AG09319 (cell line): ENCODE measurements at regions not wholly inside any gene's neighbourhood (a gene's known extent, or its start where the extent isn't known, plus 50 kb on each side); places are given as distances from the start of the nearest gene placed in this dataset.

Source experiments
- DNase-seq: peaks from one replicate; pipeline ENCODE4 v3.0.0-alpha.2; 2010; ENCODE audit warnings: low read depth; ENCODE audit errors: extremely low read depth
- CTCF ChIP-seq: IDR thresholded peaks from 2 replicates; pipeline ENCODE4 v1.5.1; 2011; ENCODE audit warnings: low read depth, mild to moderate bottlenecking, inconsistent platforms, low read length, moderate library complexity

- TF ChIP-seq CTCF, result peak; percentile 38
- no peak for DNase-seq
Measured at GRCh38 chr3:44114142-44114541, 127.5 kb upstream of the TOPAZ1 start.

- no peak for TF ChIP-seq CTCF
- DNase-seq, result no peak
Measured at GRCh38 chr3:44117239-44117638, 124.4 kb upstream of the TOPAZ1 start.

- no peak for TF ChIP-seq CTCF
- no peak for DNase-seq
Measured at GRCh38 chr3:44117736-44118135, 124.0 kb upstream of the TOPAZ1 start.

- no peak for DNase-seq
- TF ChIP-seq CTCF, result no peak
Measured at GRCh38 chr3:44120721-44121582, 120.7 kb upstream of the TOPAZ1 start.

- DNase-seq, result no peak
- TF ChIP-seq CTCF, result no peak
Measured at GRCh38 chr3:44125246-44125645, 116.4 kb upstream of the TOPAZ1 start.

GRCh38 chr3:44125882-44126281 lies 115.8 kb upstream of the TOPAZ1 start:
- no peak for TF ChIP-seq CTCF
- DNase-seq, result no peak

- TF ChIP-seq CTCF, result no peak
- no peak for DNase-seq
Measured at GRCh38 chr3:44128057-44128775, 113.5 kb upstream of the TOPAZ1 start.
